HEK293T (cell line): ENCODE measurements at regions not wholly inside any gene's neighbourhood (a gene's known extent, or its start where the extent isn't known, plus 50 kb on each side); places are given as distances from the start of the nearest gene placed in this dataset.

ENCODE experiments used
- ARNT ChIP-seq: fragments of 450-650 bp; IDR thresholded peaks from 2 replicates; pipeline ENCODE4 v1.6.1; 2017; ENCODE audit warnings: mild to moderate bottlenecking
- BHLHE40 ChIP-seq: fragments of 450-650 bp; IDR thresholded peaks from 2 replicates; pipeline ENCODE4 v1.6.1; 2016; ENCODE audit warnings: mild to moderate bottlenecking, moderate library complexity, borderline replicate concordance
- FOXA1 ChIP-seq: fragments of 450-650 bp; IDR thresholded peaks from 2 replicates; pipeline ENCODE4 v1.6.1; 2016; ENCODE audit warnings: mild to moderate bottlenecking
- FOXK2 ChIP-seq: fragments of 450-650 bp; IDR thresholded peaks from 2 replicates; pipeline ENCODE4 v1.6.1; 2016; ENCODE audit warnings: mild to moderate bottlenecking
- FOXM1 ChIP-seq: fragments of 450-650 bp; IDR thresholded peaks from 2 replicates; pipeline ENCODE4 v1.6.1; 2017; ENCODE audit warnings: mild to moderate bottlenecking, borderline replicate concordance
- HDGF ChIP-seq: fragments of 450-650 bp; IDR thresholded peaks from 2 replicates; pipeline ENCODE4 v1.6.1; 2017; ENCODE audit warnings: antibody characterized with exemption, borderline replicate concordance
- LEF1 ChIP-seq: fragments of 450-650 bp; IDR thresholded peaks from 2 replicates; pipeline ENCODE4 v1.6.1; 2017; ENCODE audit warnings: mild to moderate bottlenecking, borderline replicate concordance

GRCh38 chr3:80230962-80231361, 463.2 kb upstream of the ROBO1 start:
- TF ChIP-seq HDGF = no peak
- no peak for TF ChIP-seq LEF1
- no peak for TF ChIP-seq FOXM1
- TF ChIP-seq BHLHE40 = no peak
- no peak for TF ChIP-seq FOXK2
- TF ChIP-seq ARNT = no peak
- no peak for TF ChIP-seq FOXA1
